ENCODE measurements at regions not wholly inside any gene's neighbourhood (a gene's known extent, or its start where the extent isn't known, plus 50 kb on each side); places are given as distances from the start of the nearest gene placed in this dataset.

DNA sequence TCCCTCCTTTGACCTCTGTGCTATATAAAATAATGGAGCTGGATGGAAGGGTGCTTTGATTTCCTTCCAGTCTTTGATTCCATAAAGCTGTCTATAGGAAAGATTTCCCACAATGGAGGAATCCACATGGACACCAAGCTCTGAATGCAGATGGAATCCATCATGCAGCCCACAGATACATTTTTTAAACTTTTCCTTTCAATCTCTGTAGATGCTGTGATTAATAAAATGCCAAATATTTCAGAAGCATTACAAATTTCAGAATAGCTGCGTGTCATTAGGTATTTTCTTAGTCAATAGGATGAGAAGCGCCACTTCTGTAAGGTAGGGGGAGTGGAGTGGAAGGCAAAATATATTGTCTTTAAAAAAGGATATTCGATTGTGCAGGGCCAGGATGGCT is 489.0 kb downstream of the NTRK3 start:
- Mint-ChIP-seq H3K4me1 (peaks cover 24% of the 10 kb centered on the region), H3K27ac (no peak overlapping the region), H3K9me3 (peaks cover 51% of the 10 kb centered on the region), H3K27me3 (ENCODE audit: low read depth, poor library complexity) (peaks cover 11% of the 10 kb centered on the region), H3K4me3 (no peak overlapping the region), H3K36me3 (ENCODE audit: low read depth) (peaks cover 22% of the 10 kb centered on the region)
- DNase-seq, result no peak
- TF ChIP-seq, protein P1, sequence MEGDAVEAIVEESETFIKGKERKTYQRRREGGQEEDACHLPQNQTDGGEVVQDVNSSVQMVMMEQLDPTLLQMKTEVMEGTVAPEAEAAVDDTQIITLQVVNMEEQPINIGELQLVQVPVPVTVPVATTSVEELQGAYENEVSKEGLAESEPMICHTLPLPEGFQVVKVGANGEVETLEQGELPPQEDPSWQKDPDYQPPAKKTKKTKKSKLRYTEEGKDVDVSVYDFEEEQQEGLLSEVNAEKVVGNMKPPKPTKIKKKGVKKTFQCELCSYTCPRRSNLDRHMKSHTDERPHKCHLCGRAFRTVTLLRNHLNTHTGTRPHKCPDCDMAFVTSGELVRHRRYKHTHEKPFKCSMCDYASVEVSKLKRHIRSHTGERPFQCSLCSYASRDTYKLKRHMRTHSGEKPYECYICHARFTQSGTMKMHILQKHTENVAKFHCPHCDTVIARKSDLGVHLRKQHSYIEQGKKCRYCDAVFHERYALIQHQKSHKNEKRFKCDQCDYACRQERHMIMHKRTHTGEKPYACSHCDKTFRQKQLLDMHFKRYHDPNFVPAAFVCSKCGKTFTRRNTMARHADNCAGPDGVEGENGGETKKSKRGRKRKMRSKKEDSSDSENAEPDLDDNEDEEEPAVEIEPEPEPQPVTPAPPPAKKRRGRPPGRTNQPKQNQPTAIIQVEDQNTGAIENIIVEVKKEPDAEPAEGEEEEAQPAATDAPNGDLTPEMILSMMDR (IDR thresholded peaks at IDR 0.05), result no peak

DNA sequence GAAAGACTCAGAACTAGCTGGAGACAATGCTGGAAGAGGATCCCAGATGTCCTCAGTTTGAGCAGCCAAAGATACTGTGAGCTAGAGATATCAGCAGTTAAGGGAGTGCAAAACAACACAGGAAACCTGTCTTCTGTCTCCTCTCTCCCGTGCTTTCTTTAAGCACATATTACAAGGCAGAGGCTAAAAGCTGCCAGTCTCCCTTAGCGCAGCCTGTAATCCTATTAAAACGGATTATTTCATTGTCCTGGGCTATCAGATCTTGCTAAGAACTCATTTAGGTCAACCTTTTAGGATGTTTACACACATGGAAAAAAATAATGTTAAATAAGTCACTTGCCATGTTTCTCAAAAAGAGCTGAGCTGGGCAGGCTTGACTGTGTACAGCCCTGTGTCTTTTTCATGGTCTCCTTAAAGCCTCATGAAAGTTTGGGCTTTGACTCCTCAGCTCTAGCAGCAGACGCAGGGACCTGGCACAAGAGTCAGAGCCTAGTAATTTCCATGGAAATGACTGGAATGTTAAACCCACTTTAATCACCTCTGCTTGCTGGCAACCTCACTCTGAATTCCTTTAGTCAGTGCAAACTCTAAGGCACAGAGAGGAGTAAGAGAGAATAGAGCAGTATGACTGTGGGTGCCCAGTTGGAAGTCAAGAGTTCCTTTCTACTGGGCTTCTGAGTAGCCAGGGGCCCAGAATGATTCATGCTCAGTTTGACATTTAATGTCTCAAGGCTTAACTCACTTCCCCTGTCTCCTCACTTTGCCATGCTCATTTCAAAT is 491.9 kb downstream of the NTRK3 start:
- peaks cover 24% of the 10 kb centered on the region for H3K4me1 Mint-ChIP-seq
- no peak for DNase-seq

DNA sequence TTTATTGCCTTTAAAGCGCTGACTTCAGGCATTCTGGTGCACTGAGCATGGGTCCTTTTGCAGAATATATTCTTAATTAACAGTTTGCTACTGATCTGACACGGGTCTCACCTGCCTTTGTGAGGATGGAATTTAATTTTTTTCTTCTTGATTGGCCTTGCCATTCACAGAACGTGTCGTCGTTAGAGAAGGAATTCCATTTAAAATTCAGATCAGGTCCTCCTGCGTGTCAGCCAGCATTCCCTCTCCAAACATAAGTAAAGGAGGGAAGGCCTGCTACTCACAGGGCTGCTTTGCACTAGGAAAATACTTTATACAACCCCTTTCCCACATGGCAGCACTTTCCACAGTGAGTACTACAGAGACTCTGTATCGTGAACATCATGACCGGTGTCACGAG is 492.7 kb downstream of the NTRK3 start:
- Mint-ChIP-seq H3K36me3 (ENCODE audit: low read depth) (peaks cover 3% of the 10 kb centered on the region), H3K4me3 (no peak overlapping the region), H3K27ac (no peak overlapping the region), H3K27me3 (ENCODE audit: low read depth, poor library complexity) (peaks cover 9% of the 10 kb centered on the region), H3K4me1 (peaks cover 24% of the 10 kb centered on the region), H3K9me3 (peaks cover 14% of the 10 kb centered on the region)
- TF ChIP-seq, protein P1 (IDR thresholded peaks at IDR 0.05), result no peak
- no peak for DNase-seq

More for the DNA sequence above, 491.9 kb downstream of the NTRK3 start:
- H3K27me3 Mint-ChIP-seq (ENCODE audit: low read depth, poor library complexity), result peaks cover 12% of the 10 kb centered on the region
- H3K9me3 Mint-ChIP-seq, result peaks cover 22% of the 10 kb centered on the region
- no peak overlapping the region for H3K4me3 Mint-ChIP-seq
- no peak overlapping the region for H3K27ac Mint-ChIP-seq
- H3K36me3 Mint-ChIP-seq (ENCODE audit: low read depth), result peaks cover 7% of the 10 kb centered on the region
- TF ChIP-seq, protein P1 (IDR thresholded peaks at IDR 0.05), result no peak

DNA sequence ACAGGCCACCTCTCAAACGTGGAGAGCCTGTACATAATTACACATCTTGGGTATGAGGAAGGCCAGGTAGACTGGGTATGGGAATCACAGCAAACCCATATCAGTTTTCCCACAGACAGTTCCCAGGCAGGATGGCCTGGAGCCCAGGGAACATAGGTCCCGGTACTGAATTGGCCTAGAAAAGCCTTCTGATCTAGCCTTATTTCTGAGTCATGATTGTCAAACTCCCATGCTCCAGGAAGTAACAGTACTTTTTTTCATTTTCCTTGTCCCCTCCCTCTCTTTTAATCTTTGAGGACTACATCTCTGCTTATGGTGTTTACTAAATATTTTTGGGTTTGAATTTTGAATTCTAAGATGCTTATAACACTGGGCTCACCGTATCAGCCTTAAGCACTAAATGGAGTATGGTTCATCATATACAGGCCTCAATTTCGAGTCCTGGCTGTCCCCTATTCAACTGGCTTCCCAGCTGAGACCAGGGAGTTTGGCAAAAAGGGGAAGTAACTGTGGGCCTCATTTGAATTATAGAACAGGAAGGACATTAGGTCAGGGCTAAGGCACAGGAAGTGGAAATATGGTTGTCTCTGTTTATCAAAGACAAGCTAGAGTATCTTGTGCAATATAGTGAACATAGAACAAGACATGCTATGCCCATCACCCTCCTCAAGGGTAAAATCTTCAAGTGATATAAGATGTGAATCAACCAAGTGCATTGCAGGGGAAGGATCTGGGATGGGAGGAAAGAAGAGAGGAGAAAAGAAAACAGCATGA is 494.6 kb downstream of the NTRK3 start:
- Mint-ChIP-seq H3K27ac (no peak overlapping the region), H3K27me3 (ENCODE audit: low read depth, poor library complexity) (peaks cover 9% of the 10 kb centered on the region), H3K36me3 (ENCODE audit: low read depth) (no peaks in the 10 kb centered on the region), H3K4me3 (no peak overlapping the region), H3K9me3 (no peaks in the 10 kb centered on the region), H3K4me1 (peaks cover 17% of the 10 kb centered on the region)
- TF ChIP-seq, protein P1 (IDR thresholded peaks at IDR 0.05), result no peak
- DNase-seq, result no peak

DNA sequence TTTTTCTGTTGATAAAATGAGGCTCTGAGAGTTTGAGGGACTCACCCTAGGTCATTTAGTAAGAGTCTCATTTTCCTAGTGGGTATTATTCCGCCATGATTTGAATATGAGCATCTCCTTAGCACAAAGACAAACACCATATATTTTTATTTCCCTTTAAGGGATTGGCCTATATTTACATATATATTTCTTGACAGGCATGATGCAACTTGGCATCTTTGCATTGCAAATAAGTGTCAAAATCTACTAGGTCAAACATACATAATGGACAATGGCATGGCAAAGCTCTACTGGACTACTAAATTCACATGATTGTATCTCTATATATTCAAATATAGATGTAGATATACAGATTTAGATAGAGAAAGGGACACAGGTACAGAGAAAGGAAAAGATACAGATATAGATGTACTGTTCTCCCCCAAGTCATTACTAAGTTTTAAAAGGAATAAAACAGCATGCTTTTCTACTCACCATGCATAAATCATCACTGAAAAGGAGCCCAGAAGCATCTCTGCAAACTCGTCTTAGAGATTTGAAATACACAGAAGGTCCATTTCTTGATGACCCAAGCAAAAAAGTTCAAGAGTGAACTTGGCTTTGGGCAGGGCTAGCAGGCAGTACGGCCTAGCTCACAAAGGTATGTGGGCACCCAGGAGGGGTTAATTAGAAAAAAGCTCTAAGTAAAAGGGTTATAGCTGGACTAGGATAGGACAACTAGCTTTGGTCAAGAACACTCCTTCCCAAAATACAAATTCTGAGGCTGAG is 495.8 kb downstream of the NTRK3 start:
- no peaks in the 10 kb centered on the region for H3K9me3 Mint-ChIP-seq
- H3K4me3 Mint-ChIP-seq, result no peak overlapping the region
- DNase-seq, result no peak
- H3K27ac Mint-ChIP-seq, result no peak overlapping the region
- peaks cover 9% of the 10 kb centered on the region for H3K27me3 Mint-ChIP-seq (ENCODE audit: low read depth, poor library complexity)
- peaks cover 17% of the 10 kb centered on the region for H3K4me1 Mint-ChIP-seq
- TF ChIP-seq, protein P1 (IDR thresholded peaks at IDR 0.05), result no peak
- no peaks in the 10 kb centered on the region for H3K36me3 Mint-ChIP-seq (ENCODE audit: low read depth)

All from nephron progenitor cell (in vitro differentiated cells).